Erythroblast (primary cell): ENCODE measurements at regions not wholly inside any gene's neighbourhood (a gene's known extent, or its start where the extent isn't known, plus 50 kb on each side); places are given as distances from the start of the nearest gene placed in this dataset.
"Not testable (repeated sequence)": the region's sequence is repeated elsewhere in the genome, so short reads cannot be mapped to it uniquely, and the experiment has no call there.

ENCODE experiments used
- DNase-seq, 2 experiments: peaks; one replicate each; lab custom pipeline; 2025; lab: John Stamatoyannopoulos, UW
- GATA1 ChIP-seq: IDR thresholded peaks from 2 replicates; pipeline ENCODE4 v1.6.1; 2011; ENCODE audit warnings: low read depth, mild to moderate bottlenecking, control low read depth, low read length, moderate library complexity
- POLR2A ChIP-seq: IDR thresholded peaks from 2 replicates; pipeline ENCODE4 v1.6.1; 2011; ENCODE audit warnings: mild to moderate bottlenecking, low read length

GRCh38 chrX:25810202-25810601 lies 327.9 kb upstream of the MAGEB18 start:
- no peak for DNase-seq
- no peak for TF ChIP-seq POLR2A
- no peak for TF ChIP-seq GATA1

- DNase-seq = no peak
- TF ChIP-seq GATA1 (no peak), POLR2A (no peak)
Observed at GRCh38 chrX:25819879-25820278, 318.3 kb upstream of the MAGEB18 start.

- TF ChIP-seq GATA1 = no peak
- no peak for TF ChIP-seq POLR2A
- no peak for DNase-seq
Observed at GRCh38 chrX:25851141-25851540, 287.0 kb upstream of the MAGEB18 start.

GRCh38 chrX:25853002-25853479 lies 285.1 kb upstream of the MAGEB18 start:
- no peak for DNase-seq
- TF ChIP-seq POLR2A = no peak
- TF ChIP-seq GATA1 = no peak

GRCh38 chrX:25858273-25858880 lies 279.8 kb upstream of the MAGEB18 start:
- DNase-seq = no peak
- TF ChIP-seq POLR2A (no peak), GATA1 (no peak)

GRCh38 chrX:25860322-25860721 lies 277.8 kb upstream of the MAGEB18 start:
- DNase-seq = no peak
- TF ChIP-seq GATA1 (no peak), POLR2A (no peak)

GRCh38 chrX:25869761-25870160 lies 268.4 kb upstream of the MAGEB18 start:
- DNase-seq = no peak

GRCh38 chrX:25872786-25873185 lies 265.4 kb upstream of the MAGEB18 start:
- TF ChIP-seq GATA1 (no peak), POLR2A (no peak)
- no peak for DNase-seq

More at GRCh38 chrX:25869761-25870160, 268.4 kb upstream of the MAGEB18 start:
- TF ChIP-seq GATA1 (no peak), POLR2A (no peak)

- no peak for TF ChIP-seq GATA1
- no peak for TF ChIP-seq POLR2A
- no peak for DNase-seq
Observed at GRCh38 chrX:25873196-25873595, 264.9 kb upstream of the MAGEB18 start.

- TF ChIP-seq GATA1 (no peak), POLR2A (no peak)
- DNase-seq = no peak
Observed at GRCh38 chrX:25878806-25879205, 259.3 kb upstream of the MAGEB18 start.

- DNase-seq = not testable (repeated sequence)
Observed at GRCh38 chrX:25882503-25882902, 255.6 kb upstream of the MAGEB18 start.

- no peak for DNase-seq
- TF ChIP-seq POLR2A = no peak
- TF ChIP-seq GATA1 = no peak
Observed at GRCh38 chrX:25897758-25898157, 240.4 kb upstream of the MAGEB18 start.

- not testable (repeated sequence) for DNase-seq
Observed at GRCh38 chrX:25905728-25906127, 232.4 kb upstream of the MAGEB18 start.

GRCh38 chrX:25925946-25926345 lies 212.2 kb upstream of the MAGEB18 start:
- TF ChIP-seq GATA1 (no peak), POLR2A (no peak)
- DNase-seq = no peak

GRCh38 chrX:25928316-25928715 lies 209.8 kb upstream of the MAGEB18 start:
- TF ChIP-seq GATA1 (no peak), POLR2A (no peak)
- DNase-seq = no peak

GRCh38 chrX:25941087-25941486 lies 197.1 kb upstream of the MAGEB18 start:
- no peak for DNase-seq
- TF ChIP-seq GATA1 = no peak
